ENCODE measurements at regions not wholly inside any gene's neighbourhood (a gene's known extent, or its start where the extent isn't known, plus 50 kb on each side); places are given as distances from the start of the nearest gene placed in this dataset.

DNA sequence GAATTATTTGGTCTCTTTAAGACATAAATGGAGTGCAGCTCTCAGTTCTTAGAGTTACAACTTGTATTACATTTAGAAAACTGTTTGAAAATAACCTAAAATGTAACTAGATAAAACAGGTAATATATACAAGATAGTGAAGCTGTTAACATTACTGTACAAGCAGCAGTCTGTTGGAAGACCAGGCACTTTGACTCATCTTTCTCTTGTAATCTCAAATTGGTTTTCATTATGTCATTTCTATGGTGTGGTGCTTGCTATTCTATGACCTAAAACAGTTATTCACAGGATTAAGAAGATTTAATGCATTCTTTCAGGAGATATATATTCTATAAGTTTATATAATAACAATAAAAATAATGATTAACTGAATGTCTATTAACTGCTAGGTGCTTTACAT lies 282.5 kb upstream of the PITX2 start:
- TF ChIP-seq, protein P1, sequence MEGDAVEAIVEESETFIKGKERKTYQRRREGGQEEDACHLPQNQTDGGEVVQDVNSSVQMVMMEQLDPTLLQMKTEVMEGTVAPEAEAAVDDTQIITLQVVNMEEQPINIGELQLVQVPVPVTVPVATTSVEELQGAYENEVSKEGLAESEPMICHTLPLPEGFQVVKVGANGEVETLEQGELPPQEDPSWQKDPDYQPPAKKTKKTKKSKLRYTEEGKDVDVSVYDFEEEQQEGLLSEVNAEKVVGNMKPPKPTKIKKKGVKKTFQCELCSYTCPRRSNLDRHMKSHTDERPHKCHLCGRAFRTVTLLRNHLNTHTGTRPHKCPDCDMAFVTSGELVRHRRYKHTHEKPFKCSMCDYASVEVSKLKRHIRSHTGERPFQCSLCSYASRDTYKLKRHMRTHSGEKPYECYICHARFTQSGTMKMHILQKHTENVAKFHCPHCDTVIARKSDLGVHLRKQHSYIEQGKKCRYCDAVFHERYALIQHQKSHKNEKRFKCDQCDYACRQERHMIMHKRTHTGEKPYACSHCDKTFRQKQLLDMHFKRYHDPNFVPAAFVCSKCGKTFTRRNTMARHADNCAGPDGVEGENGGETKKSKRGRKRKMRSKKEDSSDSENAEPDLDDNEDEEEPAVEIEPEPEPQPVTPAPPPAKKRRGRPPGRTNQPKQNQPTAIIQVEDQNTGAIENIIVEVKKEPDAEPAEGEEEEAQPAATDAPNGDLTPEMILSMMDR (IDR thresholded peaks at IDR 0.05; ENCODE audit: insufficient read depth, low read length, poor library complexity, severe bottlenecking): no peak
- no peak for TF ChIP-seq EZH2phosphoT487 (conservative IDR thresholded peaks at IDR 0.05; ENCODE audit: low read length)
